ENCODE measurements at regions not wholly inside any gene's neighbourhood (a gene's known extent, or its start where the extent isn't known, plus 50 kb on each side); places are given as distances from the start of the nearest gene placed in this dataset.

DNA sequence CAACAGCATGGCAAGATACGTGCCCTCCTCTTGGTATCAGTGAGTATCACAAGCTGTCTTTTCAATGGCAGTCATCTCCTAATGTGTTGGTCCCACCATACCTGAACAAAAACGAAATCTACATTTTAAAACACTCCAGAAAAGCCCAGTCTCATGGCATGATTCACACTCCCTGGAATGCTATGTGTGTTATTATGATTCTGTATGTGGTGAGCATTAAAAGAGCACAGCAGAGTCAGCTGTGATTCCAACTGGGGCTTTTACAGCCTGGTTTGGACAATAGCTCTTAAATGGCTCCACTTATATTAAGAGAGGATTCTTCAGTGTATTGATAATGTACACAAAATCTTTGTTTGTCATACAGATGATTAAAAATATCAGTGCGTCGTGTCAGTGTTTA is 274.1 kb upstream of the GK2 start:
- H4K20me1 ChIP-seq (ENCODE audit: insufficient read depth, low read length), result no peaks in the 10 kb centered on the region
- H3K4me1 ChIP-seq (ENCODE audit: insufficient read depth, low read length), result peaks cover 4% of the 10 kb centered on the region
- peak overlapping the region; percentile 62 for H3K4me2 ChIP-seq (ENCODE audit: low read length)
- H3K9me3 Mint-ChIP-seq (ENCODE audit: unreplicated experiment), result peaks cover 3% of the 10 kb centered on the region
- H3K9me3 ChIP-seq (ENCODE audit: insufficient read depth, low read depth, low read length), result no peaks in the 10 kb centered on the region
- no peaks in the 10 kb centered on the region for H3K79me2 ChIP-seq (ENCODE audit: insufficient read depth, low read length)
- no peaks in the 10 kb centered on the region for H3K27me3 ChIP-seq (ENCODE audit: insufficient read depth, low read length)
- H3K27ac ChIP-seq (ENCODE audit: low read depth, low read length), result no peak overlapping the region
- peaks cover 2% of the 10 kb centered on the region for H3K4me1 Mint-ChIP-seq (ENCODE audit: low read depth, unreplicated experiment)
- no peak for FAIRE-seq
- TF ChIP-seq EZH2 (IDR thresholded peaks at IDR 0.05; ENCODE audit: insufficient read depth, low read length), result no peak
- TF ChIP-seq, protein P1, sequence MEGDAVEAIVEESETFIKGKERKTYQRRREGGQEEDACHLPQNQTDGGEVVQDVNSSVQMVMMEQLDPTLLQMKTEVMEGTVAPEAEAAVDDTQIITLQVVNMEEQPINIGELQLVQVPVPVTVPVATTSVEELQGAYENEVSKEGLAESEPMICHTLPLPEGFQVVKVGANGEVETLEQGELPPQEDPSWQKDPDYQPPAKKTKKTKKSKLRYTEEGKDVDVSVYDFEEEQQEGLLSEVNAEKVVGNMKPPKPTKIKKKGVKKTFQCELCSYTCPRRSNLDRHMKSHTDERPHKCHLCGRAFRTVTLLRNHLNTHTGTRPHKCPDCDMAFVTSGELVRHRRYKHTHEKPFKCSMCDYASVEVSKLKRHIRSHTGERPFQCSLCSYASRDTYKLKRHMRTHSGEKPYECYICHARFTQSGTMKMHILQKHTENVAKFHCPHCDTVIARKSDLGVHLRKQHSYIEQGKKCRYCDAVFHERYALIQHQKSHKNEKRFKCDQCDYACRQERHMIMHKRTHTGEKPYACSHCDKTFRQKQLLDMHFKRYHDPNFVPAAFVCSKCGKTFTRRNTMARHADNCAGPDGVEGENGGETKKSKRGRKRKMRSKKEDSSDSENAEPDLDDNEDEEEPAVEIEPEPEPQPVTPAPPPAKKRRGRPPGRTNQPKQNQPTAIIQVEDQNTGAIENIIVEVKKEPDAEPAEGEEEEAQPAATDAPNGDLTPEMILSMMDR (IDR thresholded peaks at IDR 0.05; ENCODE audit: insufficient read depth, low read depth, low read length), result no peak
- no peaks in the 10 kb centered on the region for H3K36me3 ChIP-seq (ENCODE audit: insufficient read depth, low read length)
- no peak overlapping the region for H3K4me3 Mint-ChIP-seq (ENCODE audit: unreplicated experiment)
- H3K9ac ChIP-seq (ENCODE audit: low read length), result no peak overlapping the region
- H3K4me3 ChIP-seq (ENCODE audit: insufficient read depth, low read depth, low read length), result no peak overlapping the region
- peak; percentile 23 for DNase-seq (ENCODE audit: low read depth)
- H2AFZ ChIP-seq (ENCODE audit: low read depth, low read length), result peak overlapping the region; percentile 39
- no peaks in the 10 kb centered on the region for H3K36me3 Mint-ChIP-seq (ENCODE audit: low read depth, unreplicated experiment)
- H3K27ac Mint-ChIP-seq (ENCODE audit: unreplicated experiment), result no peak overlapping the region
- H3K27me3 Mint-ChIP-seq (ENCODE audit: low read depth, unreplicated experiment), result peaks cover 2% of the 10 kb centered on the region

DNA sequence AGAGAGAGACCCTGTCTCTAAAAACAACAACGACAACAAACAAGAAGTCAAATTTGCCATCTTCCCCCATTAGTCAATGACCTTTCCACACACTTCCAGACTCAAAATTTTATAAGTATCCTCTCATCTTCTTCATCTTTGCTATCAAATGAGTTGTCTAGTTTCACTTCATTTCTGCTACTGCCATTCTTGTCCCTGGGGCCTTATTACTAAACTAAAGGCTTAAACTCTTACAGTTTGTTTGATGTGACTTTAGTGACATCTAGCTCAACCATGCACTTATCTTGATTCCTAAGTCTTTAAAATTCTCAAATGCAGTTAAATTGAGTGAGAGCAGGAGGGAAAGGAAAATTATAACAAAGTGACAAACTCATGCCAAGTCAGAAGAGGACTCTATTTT is 271.8 kb upstream of the GK2 start:
- Mint-ChIP-seq H3K4me3 (ENCODE audit: unreplicated experiment) (no peak overlapping the region), H3K27me3 (ENCODE audit: low read depth, unreplicated experiment) (no peaks in the 10 kb centered on the region), H3K36me3 (ENCODE audit: low read depth, unreplicated experiment) (no peaks in the 10 kb centered on the region), H3K9me3 (ENCODE audit: unreplicated experiment) (no peaks in the 10 kb centered on the region), H3K27ac (ENCODE audit: unreplicated experiment) (no peak overlapping the region), H3K4me1 (ENCODE audit: low read depth, unreplicated experiment) (peaks cover 5% of the 10 kb centered on the region)
- no peaks in the 10 kb centered on the region for H3K36me3 ChIP-seq (ENCODE audit: insufficient read depth, low read length)
- no peak overlapping the region for H2AFZ ChIP-seq (ENCODE audit: low read depth, low read length)
- TF ChIP-seq, protein P1 (IDR thresholded peaks at IDR 0.05; ENCODE audit: insufficient read depth, low read depth, low read length), result no peak
- TF ChIP-seq EZH2 (IDR thresholded peaks at IDR 0.05; ENCODE audit: insufficient read depth, low read length), result no peak
- no peak overlapping the region for H3K9ac ChIP-seq (ENCODE audit: low read length)
- H3K4me2 ChIP-seq (ENCODE audit: low read length), result no peak overlapping the region
- no peaks in the 10 kb centered on the region for H3K27me3 ChIP-seq (ENCODE audit: insufficient read depth, low read length)
- H3K79me2 ChIP-seq (ENCODE audit: insufficient read depth, low read length), result no peaks in the 10 kb centered on the region
- FAIRE-seq (no peak), DNase-seq (ENCODE audit: low read depth) (no peak)
- peaks cover 4% of the 10 kb centered on the region for H3K4me1 ChIP-seq (ENCODE audit: insufficient read depth, low read length)
- H3K9me3 ChIP-seq (ENCODE audit: insufficient read depth, low read depth, low read length), result no peaks in the 10 kb centered on the region
- H3K27ac ChIP-seq (ENCODE audit: low read depth, low read length), result no peak overlapping the region
- H3K4me3 ChIP-seq (ENCODE audit: insufficient read depth, low read depth, low read length), result no peak overlapping the region
- H4K20me1 ChIP-seq (ENCODE audit: insufficient read depth, low read length), result no peaks in the 10 kb centered on the region

DNA sequence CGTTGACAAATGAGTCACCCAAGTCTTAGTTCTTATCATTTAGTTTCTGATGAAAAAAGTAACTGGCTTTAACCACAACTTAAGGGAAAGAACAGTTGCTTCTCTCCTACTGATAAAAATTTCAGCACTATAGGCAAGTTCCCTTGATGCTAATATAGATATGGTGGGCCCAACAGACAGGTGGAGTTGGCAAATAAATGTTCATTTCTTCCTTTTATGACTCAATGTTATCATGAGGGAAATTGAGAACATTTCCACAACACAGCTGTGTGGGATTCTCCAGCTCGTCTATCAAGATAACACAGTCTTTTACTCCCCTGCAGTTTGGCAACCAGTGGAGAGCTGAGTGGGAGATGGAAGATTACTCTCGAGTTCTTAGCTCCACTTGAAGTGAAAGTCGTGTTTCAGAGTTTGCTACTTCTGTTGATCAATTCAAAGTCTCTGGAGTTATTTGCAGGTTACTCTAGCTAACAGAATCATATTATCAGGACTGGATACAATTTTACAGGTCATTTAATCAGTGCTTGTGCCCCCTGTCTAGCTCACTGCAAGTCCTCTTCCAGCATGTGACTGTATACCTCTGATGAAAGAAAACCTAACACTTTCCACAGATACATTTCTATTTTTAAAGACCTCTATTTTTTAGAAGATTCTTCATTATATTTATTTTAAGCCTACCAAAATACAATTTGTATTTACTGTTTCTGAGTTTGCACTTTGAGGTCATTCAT is 270.6 kb upstream of the GK2 start:
- Histone ChIP-seq H3K36me3 (ENCODE audit: insufficient read depth, low read length) (no peaks in the 10 kb centered on the region), H3K9ac (ENCODE audit: low read length) (no peak overlapping the region), H3K79me2 (ENCODE audit: insufficient read depth, low read length) (no peaks in the 10 kb centered on the region), H3K4me2 (ENCODE audit: low read length) (no peak overlapping the region), H4K20me1 (ENCODE audit: insufficient read depth, low read length) (no peaks in the 10 kb centered on the region), H2AFZ (ENCODE audit: low read depth, low read length) (no peak overlapping the region), H3K27me3 (ENCODE audit: insufficient read depth, low read length) (no peaks in the 10 kb centered on the region), H3K9me3 (ENCODE audit: insufficient read depth, low read depth, low read length) (no peaks in the 10 kb centered on the region), H3K27ac (ENCODE audit: low read depth, low read length) (no peak overlapping the region), H3K4me3 (ENCODE audit: insufficient read depth, low read depth, low read length) (no peak overlapping the region), H3K4me1 (ENCODE audit: insufficient read depth, low read length) (peaks cover 4% of the 10 kb centered on the region)
- Mint-ChIP-seq H3K4me3 (ENCODE audit: unreplicated experiment) (no peak overlapping the region), H3K27ac (ENCODE audit: unreplicated experiment) (no peak overlapping the region), H3K36me3 (ENCODE audit: low read depth, unreplicated experiment) (no peaks in the 10 kb centered on the region), H3K9me3 (ENCODE audit: unreplicated experiment) (no peaks in the 10 kb centered on the region), H3K27me3 (ENCODE audit: low read depth, unreplicated experiment) (no peaks in the 10 kb centered on the region), H3K4me1 (ENCODE audit: low read depth, unreplicated experiment) (peaks cover 5% of the 10 kb centered on the region)
- no peak for FAIRE-seq
- TF ChIP-seq, protein P1 (IDR thresholded peaks at IDR 0.05; ENCODE audit: insufficient read depth, low read depth, low read length), result no peak
- no peak for TF ChIP-seq EZH2 (IDR thresholded peaks at IDR 0.05; ENCODE audit: insufficient read depth, low read length)
- DNase-seq (ENCODE audit: low read depth), result peak; percentile 70

All from astrocyte (in vitro differentiated cells and primary cell).